NCI-H1436 (cell line): ENCODE measurements at regions not wholly inside any gene's neighbourhood (a gene's known extent, or its start where the extent isn't known, plus 50 kb on each side); places are given as distances from the start of the nearest gene placed in this dataset.
"Not testable (repeated sequence)": the region's sequence is repeated elsewhere in the genome, so short reads cannot be mapped to it uniquely, and the experiment has no call there.

Experiments
- DNase-seq: peaks from one replicate; lab custom pipeline; 2025; lab: John Stamatoyannopoulos, UW

GRCh38 chr6:4459032-4459431 is 317.2 kb upstream of the CDYL start:
- no peak for DNase-seq

GRCh38 chr6:4451718-4452117 is 316.3 kb upstream of the ECI2 start:
- no peak for DNase-seq

GRCh38 chr6:4451081-4451480 is 315.7 kb upstream of the ECI2 start:
- no peak for DNase-seq

GRCh38 chr6:4450237-4450636 is 314.9 kb upstream of the ECI2 start:
- no peak for DNase-seq

GRCh38 chr6:4449409-4449808 is 314.0 kb upstream of the ECI2 start:
- no peak for DNase-seq

GRCh38 chr6:4448841-4449240 is 313.5 kb upstream of the ECI2 start:
- no peak for DNase-seq

GRCh38 chr6:4447639-4448330 is 312.4 kb upstream of the ECI2 start:
- DNase-seq = no peak

- no peak for DNase-seq
These were observed 311.6 kb upstream of the ECI2 start for GRCh38 chr6:4446982-4447381.

- no peak for DNase-seq
These were observed 306.6 kb upstream of the ECI2 start for GRCh38 chr6:4441981-4442434.

GRCh38 chr6:4439159-4439558 is 303.8 kb upstream of the ECI2 start:
- no peak for DNase-seq

- DNase-seq = no peak
These were observed 302.0 kb upstream of the ECI2 start for GRCh38 chr6:4437342-4437741.

- no peak for DNase-seq
These were observed 300.6 kb upstream of the ECI2 start for GRCh38 chr6:4435981-4436445.

GRCh38 chr6:4434655-4435054 is 299.3 kb upstream of the ECI2 start:
- DNase-seq = no peak

- DNase-seq = no peak
These were observed 297.8 kb upstream of the ECI2 start for GRCh38 chr6:4433199-4433598.

- no peak for DNase-seq
These were observed 291.6 kb upstream of the ECI2 start for GRCh38 chr6:4426968-4427367.

GRCh38 chr6:4421837-4422236 is 286.5 kb upstream of the ECI2 start:
- no peak for DNase-seq

GRCh38 chr6:4420160-4420865 is 284.9 kb upstream of the ECI2 start:
- no peak for DNase-seq

- no peak for DNase-seq
These were observed 280.2 kb upstream of the ECI2 start for GRCh38 chr6:4415549-4415948.

GRCh38 chr6:4414078-4414477 is 278.7 kb upstream of the ECI2 start:
- not testable (repeated sequence) for DNase-seq

- DNase-seq = no peak
These were observed 277.7 kb upstream of the ECI2 start for GRCh38 chr6:4413073-4413472.

- no peak for DNase-seq
These were observed 277.1 kb upstream of the ECI2 start for GRCh38 chr6:4412488-4412887.

- DNase-seq = no peak
These were observed 276.7 kb upstream of the ECI2 start for GRCh38 chr6:4412077-4412476.

GRCh38 chr6:4407710-4408109 is 272.3 kb upstream of the ECI2 start:
- not testable (repeated sequence) for DNase-seq
